ENCODE measurements at regions not wholly inside any gene's neighbourhood (a gene's known extent, or its start where the extent isn't known, plus 50 kb on each side); places are given as distances from the start of the nearest gene placed in this dataset.
"Not testable (repeated sequence)": the region's sequence is repeated elsewhere in the genome, so short reads cannot be mapped to it uniquely, and the experiment has no call there.

DNA sequence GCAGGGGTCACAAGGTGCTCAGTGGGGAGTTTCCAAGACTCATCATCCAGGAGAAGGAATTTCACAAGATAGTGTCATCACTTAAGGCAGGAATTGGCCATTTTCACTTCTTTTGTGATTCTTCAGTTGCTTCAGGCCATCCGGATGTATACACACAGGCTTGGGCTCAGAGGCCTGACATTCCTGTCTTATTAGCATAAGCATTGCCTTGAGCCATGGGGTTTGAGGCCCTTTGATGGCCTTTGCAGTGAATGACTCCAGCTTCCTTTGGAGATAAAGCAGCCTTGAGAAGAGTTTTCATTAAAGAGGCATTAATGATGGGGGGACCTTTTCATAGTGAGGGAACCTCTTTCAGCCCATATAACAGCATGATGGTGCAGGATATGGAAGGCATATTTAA lies 366.0 kb upstream of the CNTNAP5 start:
- DNase-seq (no peak), FAIRE-seq (no peak)
- Histone ChIP-seq H3K4me1 (ENCODE audit: control insufficient read depth in 2 of 3, insufficient read depth in 2 of 3, low read depth in 1 of 3, low read length in 3 of 3) (no peaks in the 10 kb centered on the region), H3K4me3 (ENCODE audit: low read length in 3 of 3) (no peak overlapping the region), H3K27ac (ENCODE audit: low read depth in 2 of 2, low read length in 2 of 2) (no peak overlapping the region), H3K36me3 (ENCODE audit: control insufficient read depth in 2 of 3, insufficient read depth in 3 of 3, low read length in 3 of 3) (no peaks in the 10 kb centered on the region), H3K9ac (ENCODE audit: low read length in 3 of 3) (no peak overlapping the region), H3K9me3 (ENCODE audit: control insufficient read depth in 2 of 3, insufficient read depth in 1 of 3, low read length in 3 of 3) (peaks cover 0 to 6% (median 0%) of the 10 kb centered on the region in 3 donors), H3K27me3 (ENCODE audit: control insufficient read depth, insufficient read depth, low read length) (no peaks in the 10 kb centered on the region)
- intact Hi-C loops (cut with DNase I) = no loop called here
- TF ChIP-seq, protein P1, sequence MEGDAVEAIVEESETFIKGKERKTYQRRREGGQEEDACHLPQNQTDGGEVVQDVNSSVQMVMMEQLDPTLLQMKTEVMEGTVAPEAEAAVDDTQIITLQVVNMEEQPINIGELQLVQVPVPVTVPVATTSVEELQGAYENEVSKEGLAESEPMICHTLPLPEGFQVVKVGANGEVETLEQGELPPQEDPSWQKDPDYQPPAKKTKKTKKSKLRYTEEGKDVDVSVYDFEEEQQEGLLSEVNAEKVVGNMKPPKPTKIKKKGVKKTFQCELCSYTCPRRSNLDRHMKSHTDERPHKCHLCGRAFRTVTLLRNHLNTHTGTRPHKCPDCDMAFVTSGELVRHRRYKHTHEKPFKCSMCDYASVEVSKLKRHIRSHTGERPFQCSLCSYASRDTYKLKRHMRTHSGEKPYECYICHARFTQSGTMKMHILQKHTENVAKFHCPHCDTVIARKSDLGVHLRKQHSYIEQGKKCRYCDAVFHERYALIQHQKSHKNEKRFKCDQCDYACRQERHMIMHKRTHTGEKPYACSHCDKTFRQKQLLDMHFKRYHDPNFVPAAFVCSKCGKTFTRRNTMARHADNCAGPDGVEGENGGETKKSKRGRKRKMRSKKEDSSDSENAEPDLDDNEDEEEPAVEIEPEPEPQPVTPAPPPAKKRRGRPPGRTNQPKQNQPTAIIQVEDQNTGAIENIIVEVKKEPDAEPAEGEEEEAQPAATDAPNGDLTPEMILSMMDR (IDR thresholded peaks at IDR 0.05; ENCODE audit: borderline replicate concordance, extremely low read depth, insufficient read depth) = no peak

DNA sequence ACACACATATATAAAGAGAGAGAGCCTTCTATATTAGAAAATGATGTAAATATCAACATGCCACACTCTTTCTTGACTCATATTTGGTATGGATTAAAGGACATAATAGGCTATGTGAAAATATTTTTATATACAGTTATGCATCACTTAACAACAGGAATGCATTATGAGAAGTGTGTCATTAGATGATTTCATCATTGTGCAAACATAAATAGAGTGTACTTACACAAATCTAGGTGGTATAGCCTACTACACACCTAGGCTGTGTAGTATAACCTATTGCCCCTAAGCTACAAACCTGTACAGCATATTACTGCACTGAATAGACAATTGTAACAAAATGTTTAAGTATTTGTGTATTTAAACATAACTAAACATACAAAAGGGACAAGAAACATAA lies 354.8 kb upstream of the CNTNAP5 start:
- H3K9ac ChIP-seq (ENCODE audit: low read length in 3 of 3) = no peak overlapping the region
- TF ChIP-seq, protein P1 (IDR thresholded peaks at IDR 0.05; ENCODE audit: borderline replicate concordance, extremely low read depth, insufficient read depth) = no peak
- H3K9me3 ChIP-seq (ENCODE audit: control insufficient read depth in 2 of 3, insufficient read depth in 1 of 3, low read length in 3 of 3) = peaks cover 0 to 2% (median 0%) of the 10 kb centered on the region in 3 donors
- FAIRE-seq (no peak), DNase-seq (no peak)
- intact Hi-C loops (cut with DNase I) = no loop called here
- H3K27me3 ChIP-seq (ENCODE audit: control insufficient read depth, insufficient read depth, low read length) = no peaks in the 10 kb centered on the region
- H3K27ac ChIP-seq (ENCODE audit: low read depth in 2 of 2, low read length in 2 of 2) = no peak overlapping the region
- H3K4me3 ChIP-seq (ENCODE audit: low read length in 3 of 3) = no peak overlapping the region
- H3K36me3 ChIP-seq (ENCODE audit: control insufficient read depth in 2 of 3, insufficient read depth in 3 of 3, low read length in 3 of 3) = no peaks in the 10 kb centered on the region
- no peaks in the 10 kb centered on the region for H3K4me1 ChIP-seq (ENCODE audit: control insufficient read depth in 2 of 3, insufficient read depth in 2 of 3, low read depth in 1 of 3, low read length in 3 of 3)

DNA sequence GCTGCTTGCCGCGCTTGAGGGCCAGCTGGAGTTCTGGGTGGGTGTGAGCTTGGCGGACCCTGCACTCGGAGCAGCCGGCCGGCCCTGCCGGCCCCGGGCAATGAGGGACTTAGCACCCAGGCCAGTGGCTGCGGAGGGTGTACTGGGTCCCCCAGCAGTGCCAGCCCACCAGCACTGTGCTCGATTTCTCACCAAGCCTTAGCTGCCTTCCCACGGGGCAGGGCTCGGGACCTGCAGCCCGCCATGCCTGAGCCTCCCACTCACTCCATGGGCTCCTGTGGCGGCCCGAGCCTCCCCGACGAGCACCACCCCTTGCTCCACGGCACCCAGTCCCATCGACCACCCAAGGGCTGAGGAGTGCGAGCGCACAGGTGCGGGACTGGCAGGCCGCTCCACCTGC lies 341.3 kb upstream of the CNTNAP5 start:
- H3K4me3 ChIP-seq (ENCODE audit: low read length in 3 of 3); H3K4me1 ChIP-seq (ENCODE audit: control insufficient read depth in 2 of 3, insufficient read depth in 2 of 3, low read depth in 1 of 3, low read length in 3 of 3); H3K9ac ChIP-seq (ENCODE audit: low read length in 3 of 3); DNase-seq; H3K9me3 ChIP-seq (ENCODE audit: control insufficient read depth in 2 of 3, insufficient read depth in 1 of 3, low read length in 3 of 3); H3K36me3 ChIP-seq (ENCODE audit: control insufficient read depth in 2 of 3, insufficient read depth in 3 of 3, low read length in 3 of 3); FAIRE-seq; H3K27ac ChIP-seq (ENCODE audit: low read depth in 2 of 2, low read length in 2 of 2); intact Hi-C loops (cut with DNase I); H3K27me3 ChIP-seq (ENCODE audit: control insufficient read depth, insufficient read depth, low read length): not testable (repeated sequence)

DNA sequence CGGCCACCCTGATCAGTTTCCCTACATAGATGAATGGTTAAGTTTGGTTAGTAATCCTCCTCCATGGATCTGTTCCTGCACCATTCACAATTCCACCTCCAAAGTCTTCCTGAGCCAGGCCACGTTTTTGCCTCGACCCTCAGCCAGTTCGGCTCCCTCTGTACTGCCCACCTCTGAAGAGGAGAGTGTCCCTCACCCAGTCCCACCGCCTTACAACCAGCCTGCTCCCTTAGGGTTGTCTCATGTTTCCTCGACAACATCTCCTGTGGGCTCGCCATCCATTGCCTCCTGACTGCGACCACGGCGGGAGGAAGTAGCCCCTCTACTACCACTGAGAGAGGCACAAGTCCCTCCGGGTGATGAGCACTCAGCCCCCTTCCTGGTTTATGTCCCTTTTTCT lies 338.0 kb upstream of the CNTNAP5 start:
- TF ChIP-seq, protein P1 (IDR thresholded peaks at IDR 0.05; ENCODE audit: borderline replicate concordance, extremely low read depth, insufficient read depth) = no peak
- Histone ChIP-seq H3K27ac (ENCODE audit: low read depth in 2 of 2, low read length in 2 of 2) (no peak overlapping the region), H3K27me3 (ENCODE audit: control insufficient read depth, insufficient read depth, low read length) (no peaks in the 10 kb centered on the region), H3K4me1 (ENCODE audit: control insufficient read depth in 2 of 3, insufficient read depth in 2 of 3, low read depth in 1 of 3, low read length in 3 of 3) (no peaks in the 10 kb centered on the region), H3K4me3 (ENCODE audit: low read length in 3 of 3) (no peak overlapping the region), H3K36me3 (ENCODE audit: control insufficient read depth in 2 of 3, insufficient read depth in 3 of 3, low read length in 3 of 3) (no peaks in the 10 kb centered on the region), H3K9me3 (ENCODE audit: control insufficient read depth in 2 of 3, insufficient read depth in 1 of 3, low read length in 3 of 3) (no peaks in the 10 kb centered on the region), H3K9ac (ENCODE audit: low read length in 3 of 3) (no peak overlapping the region)
- DNase-seq = no peak
- intact Hi-C loops (cut with DNase I) = no loop called here
- no peak for FAIRE-seq
